ENCODE measurements at regions not wholly inside any gene's neighbourhood (a gene's known extent, or its start where the extent isn't known, plus 50 kb on each side); places are given as distances from the start of the nearest gene placed in this dataset.

DNA sequence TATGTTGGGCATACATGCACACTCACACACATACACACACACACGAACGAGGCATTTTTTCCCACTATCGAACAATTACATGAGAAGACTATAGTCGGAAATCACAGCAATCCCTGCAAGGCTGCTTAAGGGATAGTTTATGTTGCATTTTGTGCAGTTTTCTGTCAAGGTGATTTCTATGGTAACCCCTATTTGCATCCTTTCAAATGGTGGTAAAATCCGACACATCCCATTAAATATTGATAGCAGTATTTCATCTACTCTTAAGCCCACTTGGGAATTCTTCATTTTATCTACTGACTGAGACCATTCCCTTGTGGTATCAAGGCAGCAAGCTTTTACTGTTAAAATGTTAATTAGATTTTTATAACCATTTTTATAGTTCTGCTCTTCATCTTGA, 457.8 kb downstream of the HACE1 start:
- no peaks in the 10 kb centered on the region for H3K9me3 ChIP-seq (ENCODE audit: control insufficient read depth, insufficient read depth, low read depth, low read length)
- H3K4me1 ChIP-seq (ENCODE audit: control insufficient read depth, insufficient read depth, low read length): no peaks in the 10 kb centered on the region
- intact Hi-C loops (cut with micrococcal nuclease; ENCODE audit: unreplicated experiment): no loop called here
- BruUV-seq (replicated peaks): no TSS peak
- DNase-seq (ENCODE audit: low read depth, low spot score) (no peak), ATAC-seq (no peak)
- H3K27me3 ChIP-seq (ENCODE audit: control insufficient read depth, insufficient read depth, low read length): no peaks in the 10 kb centered on the region
- H3K36me3 ChIP-seq (ENCODE audit: control insufficient read depth, insufficient read depth, low read length): no peaks in the 10 kb centered on the region
- TF ChIP-seq, protein P1, sequence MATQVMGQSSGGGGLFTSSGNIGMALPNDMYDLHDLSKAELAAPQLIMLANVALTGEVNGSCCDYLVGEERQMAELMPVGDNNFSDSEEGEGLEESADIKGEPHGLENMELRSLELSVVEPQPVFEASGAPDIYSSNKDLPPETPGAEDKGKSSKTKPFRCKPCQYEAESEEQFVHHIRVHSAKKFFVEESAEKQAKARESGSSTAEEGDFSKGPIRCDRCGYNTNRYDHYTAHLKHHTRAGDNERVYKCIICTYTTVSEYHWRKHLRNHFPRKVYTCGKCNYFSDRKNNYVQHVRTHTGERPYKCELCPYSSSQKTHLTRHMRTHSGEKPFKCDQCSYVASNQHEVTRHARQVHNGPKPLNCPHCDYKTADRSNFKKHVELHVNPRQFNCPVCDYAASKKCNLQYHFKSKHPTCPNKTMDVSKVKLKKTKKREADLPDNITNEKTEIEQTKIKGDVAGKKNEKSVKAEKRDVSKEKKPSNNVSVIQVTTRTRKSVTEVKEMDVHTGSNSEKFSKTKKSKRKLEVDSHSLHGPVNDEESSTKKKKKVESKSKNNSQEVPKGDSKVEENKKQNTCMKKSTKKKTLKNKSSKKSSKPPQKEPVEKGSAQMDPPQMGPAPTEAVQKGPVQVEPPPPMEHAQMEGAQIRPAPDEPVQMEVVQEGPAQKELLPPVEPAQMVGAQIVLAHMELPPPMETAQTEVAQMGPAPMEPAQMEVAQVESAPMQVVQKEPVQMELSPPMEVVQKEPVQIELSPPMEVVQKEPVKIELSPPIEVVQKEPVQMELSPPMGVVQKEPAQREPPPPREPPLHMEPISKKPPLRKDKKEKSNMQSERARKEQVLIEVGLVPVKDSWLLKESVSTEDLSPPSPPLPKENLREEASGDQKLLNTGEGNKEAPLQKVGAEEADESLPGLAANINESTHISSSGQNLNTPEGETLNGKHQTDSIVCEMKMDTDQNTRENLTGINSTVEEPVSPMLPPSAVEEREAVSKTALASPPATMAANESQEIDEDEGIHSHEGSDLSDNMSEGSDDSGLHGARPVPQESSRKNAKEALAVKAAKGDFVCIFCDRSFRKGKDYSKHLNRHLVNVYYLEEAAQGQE (IDR thresholded peaks at IDR 0.05; ENCODE audit: insufficient read depth in 1 of 2, low read depth in 2 of 2, low read length in 1 of 2): no peak
- TF ChIP-seq TCF7L2 (IDR thresholded peaks at IDR 0.05; ENCODE audit: low read depth, low read length) (no peak), POLR2AphosphoS5 (IDR thresholded peaks at IDR 0.05; ENCODE audit: low read depth, low read length) (no peak), SIN3A (IDR thresholded peaks at IDR 0.05; ENCODE audit: borderline replicate concordance, insufficient read depth, low read depth, low read length) (no peak)
- TF ChIP-seq, protein P2, sequence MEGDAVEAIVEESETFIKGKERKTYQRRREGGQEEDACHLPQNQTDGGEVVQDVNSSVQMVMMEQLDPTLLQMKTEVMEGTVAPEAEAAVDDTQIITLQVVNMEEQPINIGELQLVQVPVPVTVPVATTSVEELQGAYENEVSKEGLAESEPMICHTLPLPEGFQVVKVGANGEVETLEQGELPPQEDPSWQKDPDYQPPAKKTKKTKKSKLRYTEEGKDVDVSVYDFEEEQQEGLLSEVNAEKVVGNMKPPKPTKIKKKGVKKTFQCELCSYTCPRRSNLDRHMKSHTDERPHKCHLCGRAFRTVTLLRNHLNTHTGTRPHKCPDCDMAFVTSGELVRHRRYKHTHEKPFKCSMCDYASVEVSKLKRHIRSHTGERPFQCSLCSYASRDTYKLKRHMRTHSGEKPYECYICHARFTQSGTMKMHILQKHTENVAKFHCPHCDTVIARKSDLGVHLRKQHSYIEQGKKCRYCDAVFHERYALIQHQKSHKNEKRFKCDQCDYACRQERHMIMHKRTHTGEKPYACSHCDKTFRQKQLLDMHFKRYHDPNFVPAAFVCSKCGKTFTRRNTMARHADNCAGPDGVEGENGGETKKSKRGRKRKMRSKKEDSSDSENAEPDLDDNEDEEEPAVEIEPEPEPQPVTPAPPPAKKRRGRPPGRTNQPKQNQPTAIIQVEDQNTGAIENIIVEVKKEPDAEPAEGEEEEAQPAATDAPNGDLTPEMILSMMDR (IDR thresholded peaks at IDR 0.05): no peak
- ChIA-PET POLR2A (no interaction called here), CTCF (no interaction called here)
- H3K4me3 ChIP-seq (ENCODE audit: low read depth in 2 of 2, low read length in 2 of 2): no peak overlapping the region
- H3K27ac ChIP-seq (ENCODE audit: low read length): no peak overlapping the region
- in situ Hi-C loops (cut with HindIII; ENCODE audit: low pct_unique_long_range_greater_than_20kb, low sequenced_read_pairs): no loop called here

GRCh38 chr6:104400844-104401243, 458.9 kb downstream of the HACE1 start:
- in situ Hi-C loops (cut with HindIII; ENCODE audit: low pct_unique_long_range_greater_than_20kb, low sequenced_read_pairs): no loop called here
- no peak for ATAC-seq

DNA sequence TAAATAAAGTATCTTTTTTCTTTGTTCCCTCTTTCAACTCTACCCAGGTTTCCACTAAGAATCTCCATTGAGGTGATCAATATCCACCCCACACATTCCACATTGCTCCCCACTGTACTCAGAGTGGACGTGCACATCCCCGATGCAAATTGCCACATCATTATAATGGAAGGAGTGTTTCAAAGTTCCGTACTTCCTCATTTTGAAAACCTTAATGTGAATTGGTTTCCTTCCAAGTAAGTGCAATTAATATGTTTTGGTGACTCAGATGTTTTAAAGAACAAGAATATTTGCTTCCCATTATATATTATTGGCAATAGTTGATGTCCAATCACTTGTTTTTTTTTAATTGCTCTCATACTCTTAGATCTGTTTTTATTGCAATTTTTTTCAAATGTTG, 463.6 kb downstream of the HACE1 start:
- ATAC-seq (no peak), DNase-seq (ENCODE audit: low read depth, low spot score) (no peak)
- BruUV-seq (replicated peaks): no TSS peak
- Histone ChIP-seq H3K4me3 (ENCODE audit: low read depth in 2 of 2, low read length in 2 of 2) (no peak overlapping the region), H3K9me3 (ENCODE audit: control insufficient read depth, insufficient read depth, low read depth, low read length) (no peaks in the 10 kb centered on the region), H3K27ac (ENCODE audit: low read length) (no peak overlapping the region), H3K36me3 (ENCODE audit: control insufficient read depth, insufficient read depth, low read length) (no peaks in the 10 kb centered on the region), H3K27me3 (ENCODE audit: control insufficient read depth, insufficient read depth, low read length) (no peaks in the 10 kb centered on the region), H3K4me1 (ENCODE audit: control insufficient read depth, insufficient read depth, low read length) (no peaks in the 10 kb centered on the region)
- TF ChIP-seq SIN3A (IDR thresholded peaks at IDR 0.05; ENCODE audit: borderline replicate concordance, insufficient read depth, low read depth, low read length) (no peak), TCF7L2 (IDR thresholded peaks at IDR 0.05; ENCODE audit: low read depth, low read length) (no peak), POLR2AphosphoS5 (IDR thresholded peaks at IDR 0.05; ENCODE audit: low read depth, low read length) (no peak)
- TF ChIP-seq, protein P2 (IDR thresholded peaks at IDR 0.05): no peak
- TF ChIP-seq, protein P1 (IDR thresholded peaks at IDR 0.05; ENCODE audit: insufficient read depth in 1 of 2, low read depth in 2 of 2, low read length in 1 of 2): no peak
- POLR2A ChIA-PET: no interaction called here
- CTCF ChIA-PET: no interaction called here
- intact Hi-C loops (cut with micrococcal nuclease; ENCODE audit: unreplicated experiment): no loop called here
- in situ Hi-C loops (cut with HindIII; ENCODE audit: low pct_unique_long_range_greater_than_20kb, low sequenced_read_pairs): no loop called here

More at GRCh38 chr6:104400844-104401243, 458.9 kb downstream of the HACE1 start:
- H3K4me3 ChIP-seq (ENCODE audit: low read depth in 2 of 2, low read length in 2 of 2): no peak overlapping the region
- H3K36me3 ChIP-seq (ENCODE audit: control insufficient read depth, insufficient read depth, low read length): no peaks in the 10 kb centered on the region
- DNase-seq (ENCODE audit: low read depth, low spot score): no peak
- ChIA-PET CTCF (no interaction called here), POLR2A (no interaction called here)
- H3K27me3 ChIP-seq (ENCODE audit: control insufficient read depth, insufficient read depth, low read length): no peaks in the 10 kb centered on the region
- TF ChIP-seq POLR2AphosphoS5 (IDR thresholded peaks at IDR 0.05; ENCODE audit: low read depth, low read length) (no peak), SIN3A (IDR thresholded peaks at IDR 0.05; ENCODE audit: borderline replicate concordance, insufficient read depth, low read depth, low read length) (no peak)
- H3K9me3 ChIP-seq (ENCODE audit: control insufficient read depth, insufficient read depth, low read depth, low read length): no peaks in the 10 kb centered on the region
- intact Hi-C loops (cut with micrococcal nuclease; ENCODE audit: unreplicated experiment): no loop called here
- no peak overlapping the region for H3K27ac ChIP-seq (ENCODE audit: low read length)
- no peaks in the 10 kb centered on the region for H3K4me1 ChIP-seq (ENCODE audit: control insufficient read depth, insufficient read depth, low read length)
- no TSS peak for BruUV-seq (replicated peaks)

Data from Panc1 (cell line).